HG02970 (cell line): ENCODE measurements at regions not wholly inside any gene's neighbourhood (a gene's known extent, or its start where the extent isn't known, plus 50 kb on each side); places are given as distances from the start of the nearest gene placed in this dataset.

Experiments
- ATAC-seq: cut with Tn5 transposase; IDR thresholded peaks from one replicate; pipeline ENCODE4 v1.9.1; 2021; ENCODE audit warnings: mild to moderate bottlenecking, moderate library complexity, moderate number of reproducible peaks; ENCODE audit not compliant: unreplicated experiment, low FRiP score

GRCh38 chr15:98375513-98376340, 272.6 kb upstream of the IGF1R start:
- ATAC-seq, result no peak

- ATAC-seq, result no peak
Measured at GRCh38 chr15:98380721-98381120, 267.6 kb upstream of the IGF1R start.

GRCh38 chr15:98381446-98381845, 266.9 kb upstream of the IGF1R start:
- ATAC-seq, result no peak

GRCh38 chr15:98382139-98382538, 266.2 kb upstream of the IGF1R start:
- ATAC-seq, result no peak

- ATAC-seq, result no peak
Measured at GRCh38 chr15:98383571-98383970, 264.8 kb upstream of the IGF1R start.

GRCh38 chr15:98384328-98385029, 263.9 kb upstream of the IGF1R start:
- ATAC-seq, result no peak

GRCh38 chr15:98385752-98386381, 262.5 kb upstream of the IGF1R start:
- ATAC-seq, result no peak

- no peak for ATAC-seq
Measured at GRCh38 chr15:98386561-98386960, 261.8 kb upstream of the IGF1R start.

- ATAC-seq, result no peak
Measured at GRCh38 chr15:98387866-98388265, 260.5 kb upstream of the IGF1R start.

- no peak for ATAC-seq
Measured at GRCh38 chr15:98390946-98391530, 257.3 kb upstream of the IGF1R start.

GRCh38 chr15:98391568-98391967, 256.8 kb upstream of the IGF1R start:
- no peak for ATAC-seq

GRCh38 chr15:98393471-98393870, 254.9 kb upstream of the IGF1R start:
- ATAC-seq, result no peak

GRCh38 chr15:98394546-98394945, 253.8 kb upstream of the IGF1R start:
- ATAC-seq, result no peak

GRCh38 chr15:98395974-98396610, 252.2 kb upstream of the IGF1R start:
- no peak for ATAC-seq

GRCh38 chr15:98397419-98397818, 250.9 kb upstream of the IGF1R start:
- ATAC-seq, result no peak

- no peak for ATAC-seq
Measured at GRCh38 chr15:98398056-98398455, 250.3 kb upstream of the IGF1R start.

- no peak for ATAC-seq
Measured at GRCh38 chr15:98398886-98399285, 249.5 kb upstream of the IGF1R start.

GRCh38 chr15:98400120-98400519, 248.2 kb upstream of the IGF1R start:
- ATAC-seq, result no peak

- ATAC-seq, result no peak
Measured at GRCh38 chr15:98401029-98401428, 247.3 kb upstream of the IGF1R start.

- no peak for ATAC-seq
Measured at GRCh38 chr15:98402486-98402885, 245.9 kb upstream of the IGF1R start.

GRCh38 chr15:98403169-98403568, 245.2 kb upstream of the IGF1R start:
- ATAC-seq, result no peak
